Inferior parietal cortex (tissue), 1 donor: ENCODE measurements at regions not wholly inside any gene's neighbourhood (a gene's known extent, or its start where the extent isn't known, plus 50 kb on each side); places are given as distances from the start of the nearest gene placed in this dataset.

ENCODE experiments used
- DNase-seq: peaks from one replicate; pipeline ENCODE4 v3.0.0-alpha.2; 2016; ENCODE audit errors: extremely low spot score

- no peak for DNase-seq
These were observed 452.0 kb downstream of the ARL4A start for GRCh38 chr7:13139436-13139835.

GRCh38 chr7:13144673-13145072 is 457.2 kb downstream of the ARL4A start:
- no peak for DNase-seq

GRCh38 chr7:13148548-13148947 is 461.1 kb downstream of the ARL4A start:
- DNase-seq: no peak

- DNase-seq: no peak
These were observed 464.5 kb downstream of the ARL4A start for GRCh38 chr7:13151978-13152377.

GRCh38 chr7:13152755-13153154 is 465.3 kb downstream of the ARL4A start:
- DNase-seq: no peak

GRCh38 chr7:13153266-13153665 is 465.8 kb downstream of the ARL4A start:
- no peak for DNase-seq

GRCh38 chr7:13153742-13154141 is 466.3 kb downstream of the ARL4A start:
- no peak for DNase-seq

- DNase-seq: no peak
These were observed 467.8 kb downstream of the ARL4A start for GRCh38 chr7:13155188-13155587.

GRCh38 chr7:13159003-13159402 is 471.6 kb downstream of the ARL4A start:
- no peak for DNase-seq

GRCh38 chr7:13159467-13160184 is 472.2 kb downstream of the ARL4A start:
- no peak for DNase-seq

- no peak for DNase-seq
These were observed 473.7 kb downstream of the ARL4A start for GRCh38 chr7:13161125-13161524.

GRCh38 chr7:13165854-13166253 is 478.4 kb downstream of the ARL4A start:
- DNase-seq: no peak

GRCh38 chr7:13166801-13167200 is 479.4 kb downstream of the ARL4A start:
- no peak for DNase-seq

- no peak for DNase-seq
These were observed 481.9 kb downstream of the ARL4A start for GRCh38 chr7:13169356-13169755.

GRCh38 chr7:13174991-13175390 is 487.6 kb downstream of the ARL4A start:
- DNase-seq: no peak

- no peak for DNase-seq
These were observed 491.7 kb downstream of the ARL4A start for GRCh38 chr7:13179011-13179582.

- no peak for DNase-seq
These were observed 492.5 kb downstream of the ARL4A start for GRCh38 chr7:13179775-13180523.

- no peak for DNase-seq
These were observed 493.8 kb downstream of the ARL4A start for GRCh38 chr7:13181216-13181615.

GRCh38 chr7:13185139-13185538 is 497.7 kb downstream of the ARL4A start:
- no peak for DNase-seq

- DNase-seq: no peak
These were observed 500.9 kb downstream of the ARL4A start for GRCh38 chr7:13188236-13188805.

GRCh38 chr7:13188922-13189321 is 501.5 kb downstream of the ARL4A start:
- DNase-seq: peak; percentile 39

GRCh38 chr7:13189668-13190067 is 502.2 kb downstream of the ARL4A start:
- DNase-seq: no peak

GRCh38 chr7:13197501-13197900 is 510.1 kb downstream of the ARL4A start:
- no peak for DNase-seq
